ENCODE measurements at regions not wholly inside any gene's neighbourhood (a gene's known extent, or its start where the extent isn't known, plus 50 kb on each side); places are given as distances from the start of the nearest gene placed in this dataset.

GRCh38 chr1:5780324-5780716 is 211.9 kb downstream of the NPHP4 start:
- in situ Hi-C loops (cut with MboI; ENCODE audit: low sequenced_read_pairs in 4 of 4) (no loop called here), intact Hi-C loops (cut with DNase I; ENCODE audit: low total_unique reads) (no loop called here)
- H3K27me3 ChIP-seq = no peaks in the 10 kb centered on the region
- H3K4me1 ChIP-seq = no peaks in the 10 kb centered on the region
- no peak for ATAC-seq
- TF ChIP-seq CTCF (IDR thresholded peaks at IDR 0.05 in 4 of 5, conservative IDR thresholded peaks at IDR 0.05 in 1 of 5) (no peak), POLR2A (IDR thresholded peaks at IDR 0.05) (no peak)
- H3K27ac ChIP-seq = no peak overlapping the region
- H3K9me3 ChIP-seq = no peaks in the 10 kb centered on the region
- no peaks in the 10 kb centered on the region for H3K36me3 ChIP-seq
- DNase-seq = no peak
- H3K4me3 ChIP-seq = no peak overlapping the region

- Histone ChIP-seq H3K9me3 (no peaks in the 10 kb centered on the region), H3K27me3 (no peaks in the 10 kb centered on the region), H3K4me1 (no peaks in the 10 kb centered on the region), H3K36me3 (no peaks in the 10 kb centered on the region), H3K4me3 (no peak overlapping the region), H3K27ac (no peak overlapping the region)
- TF ChIP-seq CTCF (IDR thresholded peaks at IDR 0.05 in 4 of 5, conservative IDR thresholded peaks at IDR 0.05 in 1 of 5) = no peak
- TF ChIP-seq POLR2A (IDR thresholded peaks at IDR 0.05) = no peak
- intact Hi-C loops (cut with DNase I; ENCODE audit: low total_unique reads) (no loop called here), in situ Hi-C loops (cut with MboI; ENCODE audit: low sequenced_read_pairs in 4 of 4) (no loop called here)
- DNase-seq = no peak
- no peak for ATAC-seq
Measured at GRCh38 chr1:5779608-5780323, 212.5 kb downstream of the NPHP4 start.

- Histone ChIP-seq H3K27ac (no peak overlapping the region), H3K4me1 (no peaks in the 10 kb centered on the region), H3K9me3 (no peaks in the 10 kb centered on the region), H3K36me3 (no peaks in the 10 kb centered on the region), H3K4me3 (no peak overlapping the region), H3K27me3 (peaks cover 0 to 3% (median 0%) of the 10 kb centered on the region in 3 donors)
- no peak for ATAC-seq
- DNase-seq = no peak
- in situ Hi-C loops (cut with MboI; ENCODE audit: low sequenced_read_pairs in 4 of 4) = no loop called here
- intact Hi-C loops (cut with DNase I; ENCODE audit: low total_unique reads) = no loop called here
- TF ChIP-seq POLR2A (IDR thresholded peaks at IDR 0.05) (no peak), CTCF (IDR thresholded peaks at IDR 0.05 in 4 of 5, conservative IDR thresholded peaks at IDR 0.05 in 1 of 5) (no peak)
Measured at GRCh38 chr1:5776035-5776550, 216.1 kb downstream of the NPHP4 start.

- intact Hi-C loops (cut with DNase I; ENCODE audit: low total_unique reads) = no loop called here
- peaks cover 0 to 3% of the 10 kb centered on the region in 2 donors for H3K4me1 ChIP-seq
- TF ChIP-seq POLR2A (IDR thresholded peaks at IDR 0.05) (no peak), CTCF (IDR thresholded peaks at IDR 0.05 in 4 of 5, conservative IDR thresholded peaks at IDR 0.05 in 1 of 5) (no peak)
- H3K27me3 ChIP-seq = peaks cover 0 to 3% (median 0%) of the 10 kb centered on the region in 3 donors
- H3K27ac ChIP-seq = no peak overlapping the region
- ATAC-seq (no peak), DNase-seq (no peak)
- in situ Hi-C loops (cut with MboI; ENCODE audit: low sequenced_read_pairs in 4 of 4) = no loop called here
- H3K9me3 ChIP-seq = no peaks in the 10 kb centered on the region
- no peak overlapping the region for H3K4me3 ChIP-seq
- H3K36me3 ChIP-seq = no peaks in the 10 kb centered on the region
Measured at GRCh38 chr1:5774019-5774418, 218.2 kb downstream of the NPHP4 start.

Data from gastrocnemius medialis (tissue), 4 donors.